HG03457 (cell line): ENCODE measurements at regions not wholly inside any gene's neighbourhood (a gene's known extent, or its start where the extent isn't known, plus 50 kb on each side); places are given as distances from the start of the nearest gene placed in this dataset.

Experiments used
- ATAC-seq: cut with Tn5 transposase; IDR thresholded peaks from one replicate; pipeline ENCODE4 v1.9.1; 2021; ENCODE audit warnings: moderate number of reproducible peaks; ENCODE audit not compliant: unreplicated experiment

DNA sequence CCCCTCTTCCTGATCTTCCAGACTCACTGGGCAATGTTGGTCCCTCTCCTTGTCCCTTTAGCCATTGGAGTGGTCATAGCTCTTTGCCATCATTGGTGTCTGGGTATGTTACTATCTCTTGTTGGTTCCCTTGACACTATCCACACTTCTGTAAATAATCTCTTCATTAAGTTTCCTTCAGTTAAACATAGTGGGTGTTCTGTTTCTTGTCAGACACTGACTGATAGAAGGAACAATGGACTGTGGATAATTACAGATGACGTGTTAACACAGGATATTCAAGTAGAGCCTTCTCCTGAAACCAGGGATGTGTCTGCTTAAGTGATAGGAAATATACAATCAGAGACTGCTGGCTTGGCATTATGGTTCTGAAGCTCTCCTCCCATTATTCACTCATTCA is 458.3 kb upstream of the USP24 start:
- ATAC-seq, result no peak

DNA sequence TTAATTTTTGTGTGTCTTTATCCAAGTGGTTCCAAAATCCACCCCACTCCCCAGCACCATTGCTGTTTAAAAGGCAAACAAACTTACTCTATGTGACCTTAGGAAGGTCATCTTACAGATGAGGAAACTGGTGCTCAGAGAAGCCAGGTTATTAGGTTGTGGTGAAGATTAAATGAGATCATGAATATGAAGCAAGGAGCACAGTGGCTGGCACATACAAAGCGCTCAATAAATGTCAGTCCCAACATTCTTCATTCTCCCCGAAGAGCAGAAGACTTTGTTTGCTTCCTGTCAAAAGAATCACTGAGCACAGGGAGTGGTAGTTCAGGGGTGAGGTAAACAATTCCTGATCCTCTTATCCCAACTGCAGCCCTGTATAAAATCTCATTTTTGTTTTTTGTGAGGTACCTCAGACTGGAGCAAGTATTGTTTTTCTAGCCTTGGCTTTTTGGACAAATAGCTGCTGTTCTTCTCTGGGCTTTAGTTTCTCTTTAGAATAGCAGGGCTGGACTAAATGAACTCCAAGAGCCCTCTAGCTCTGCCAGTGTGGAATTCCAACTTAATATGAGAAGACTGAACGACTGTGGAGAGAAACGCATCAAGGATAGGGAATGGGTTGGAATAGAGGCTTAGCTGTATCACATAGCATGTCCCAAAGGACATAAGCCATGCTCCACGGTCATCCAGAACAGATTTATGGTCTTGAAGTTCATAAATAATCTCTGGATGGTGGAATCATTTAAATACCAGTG is 455.3 kb upstream of the USP24 start:
- no peak for ATAC-seq

DNA sequence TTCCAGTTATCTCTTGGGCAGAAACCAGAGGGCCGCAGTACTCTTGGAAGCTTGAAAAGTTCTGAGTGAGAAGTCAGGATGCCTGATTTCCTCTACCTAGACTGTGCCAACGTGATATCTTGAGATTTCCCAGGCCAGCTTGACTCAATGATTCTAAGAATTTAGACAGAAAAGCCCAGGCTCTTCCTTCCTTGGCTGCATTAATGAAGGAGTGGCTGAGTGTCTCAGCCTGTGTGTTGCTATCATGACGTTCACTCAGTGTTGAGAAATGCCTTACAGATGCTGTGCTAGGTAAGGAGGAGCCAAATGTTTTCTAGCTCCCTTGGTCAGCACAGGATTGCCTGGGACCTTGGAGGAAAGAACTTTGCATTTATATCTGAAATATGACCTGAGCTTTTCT is 454.1 kb upstream of the USP24 start:
- no peak for ATAC-seq

DNA sequence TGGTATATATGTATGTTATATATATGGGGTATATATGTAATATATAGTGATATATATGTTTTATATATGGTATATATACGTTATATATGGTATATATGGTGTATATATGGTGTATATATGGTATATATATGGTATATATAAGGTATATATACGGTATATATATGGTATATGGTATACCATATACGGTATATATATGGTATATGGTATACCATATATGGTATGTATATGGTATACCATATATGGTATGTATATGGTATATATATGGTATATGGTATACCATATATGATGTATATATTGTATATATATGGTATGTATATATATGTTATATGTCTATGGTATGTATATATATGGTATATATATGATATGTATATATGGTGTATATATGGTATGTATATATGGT is 447.7 kb upstream of the USP24 start:
- no peak for ATAC-seq

DNA sequence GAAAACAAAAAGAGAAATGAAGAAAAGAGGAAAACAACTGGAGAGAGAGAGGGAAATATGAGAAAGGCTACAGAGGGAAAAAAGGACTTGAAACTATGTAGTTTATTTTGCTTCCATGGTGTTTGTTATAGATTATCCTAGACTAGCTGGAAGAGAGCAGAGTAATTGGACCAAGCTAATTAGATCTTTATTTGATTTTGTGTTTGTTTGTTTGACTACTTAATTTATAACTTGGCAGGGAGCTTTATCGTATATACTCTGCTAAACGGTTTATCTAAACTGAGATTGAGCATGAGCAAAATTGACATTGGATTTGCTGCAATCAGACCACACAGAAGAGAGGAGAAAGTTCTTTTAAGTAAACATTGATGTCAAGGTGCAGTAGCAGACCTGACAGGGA is 443.8 kb upstream of the USP24 start:
- no peak for ATAC-seq

DNA sequence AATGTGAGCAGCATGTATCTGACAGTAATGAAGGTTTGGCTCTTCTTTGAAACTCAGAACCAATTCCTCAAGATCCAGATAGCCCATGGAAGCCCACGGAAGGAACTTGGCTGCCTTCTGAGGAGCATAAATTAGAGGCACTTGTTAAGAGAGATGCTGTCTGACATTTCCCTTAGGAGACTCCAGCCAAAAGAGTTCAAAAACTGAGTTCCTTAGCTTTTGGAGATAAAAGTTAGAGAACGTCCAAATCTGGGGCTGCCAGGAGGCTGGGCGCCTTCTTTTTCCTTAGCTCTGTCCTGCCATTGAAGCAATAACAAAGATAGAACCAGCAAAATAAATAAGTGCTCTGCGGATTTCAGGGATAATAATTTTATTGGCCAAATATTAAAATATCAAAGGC is 439.6 kb upstream of the USP24 start:
- ATAC-seq, result no peak

DNA sequence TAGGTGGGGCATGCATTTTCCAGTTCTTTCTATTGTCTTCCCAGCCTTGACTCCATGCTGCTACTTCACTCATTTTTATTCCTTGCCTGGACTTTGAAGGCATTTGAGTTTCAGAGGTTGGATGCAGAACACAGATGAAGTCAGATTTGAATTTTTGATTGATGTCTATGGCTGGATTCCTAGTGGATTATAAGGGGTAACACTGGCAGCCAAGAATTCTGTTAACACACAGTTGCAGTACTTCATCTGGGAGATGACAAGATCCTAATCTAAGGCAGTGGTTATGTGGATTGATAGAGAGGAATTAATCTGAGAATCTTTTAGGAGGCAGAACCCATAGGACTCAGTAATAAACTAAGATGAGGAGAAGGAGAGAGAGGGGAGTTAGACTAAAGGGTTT is 439.0 kb upstream of the USP24 start:
- ATAC-seq, result no peak

DNA sequence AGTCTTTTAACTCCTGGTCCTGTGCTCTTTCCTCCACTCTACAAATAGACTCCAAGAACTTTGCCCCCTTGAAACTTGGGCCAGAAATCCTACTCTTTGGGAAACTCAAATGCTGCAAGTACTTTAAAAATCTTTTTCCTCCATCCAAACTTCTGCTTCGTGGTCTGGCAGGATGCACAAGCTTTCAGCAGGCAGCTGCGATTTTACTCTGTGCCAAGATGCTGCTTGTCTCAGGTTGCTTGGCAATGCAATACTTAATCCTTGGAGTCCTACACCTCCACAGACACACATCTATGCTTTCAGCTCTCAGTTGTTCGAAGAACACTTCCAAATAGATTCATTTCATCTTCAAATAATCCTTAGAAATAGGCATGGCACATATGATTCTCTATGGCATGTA is 435.3 kb upstream of the USP24 start:
- no peak for ATAC-seq

DNA sequence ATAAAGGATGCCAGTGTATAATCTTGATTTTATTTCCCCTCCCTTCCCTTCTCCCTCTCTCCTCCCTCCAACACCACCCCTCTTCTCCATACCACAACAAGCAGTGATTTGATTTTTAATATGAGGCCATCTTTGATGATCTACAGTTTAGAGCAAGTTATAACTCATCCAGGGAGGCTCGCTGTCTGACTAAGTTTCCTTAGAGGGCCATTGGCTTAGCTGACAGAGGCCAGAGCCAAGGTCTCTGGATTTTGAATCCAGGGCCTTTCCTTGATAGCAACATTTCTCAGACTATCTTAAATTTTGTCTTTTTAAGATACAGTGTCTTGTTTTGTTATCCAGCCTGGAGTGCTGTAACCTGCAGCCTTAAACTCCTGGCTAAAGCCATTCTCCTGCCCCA is 431.0 kb upstream of the USP24 start:
- ATAC-seq, result no peak

DNA sequence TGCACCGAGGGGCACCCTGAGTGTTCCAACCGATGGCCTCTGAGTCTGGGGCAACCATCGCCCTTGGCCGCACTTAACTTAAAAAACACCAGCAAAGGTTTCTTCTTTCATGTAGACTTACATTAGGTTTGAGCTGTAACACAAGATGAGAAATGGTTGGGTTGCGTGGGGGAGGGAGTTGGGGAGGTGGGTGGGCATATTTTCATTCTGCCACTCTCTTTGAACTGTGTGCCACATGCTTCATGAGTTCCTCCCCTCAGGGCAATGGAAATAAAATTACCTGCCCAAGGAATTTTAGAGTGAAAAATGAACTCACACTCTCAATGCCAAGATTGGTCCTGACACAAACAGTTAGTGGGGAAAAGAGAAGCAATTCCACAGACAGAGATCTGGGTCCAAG is 430.1 kb upstream of the USP24 start:
- ATAC-seq, result no peak

DNA sequence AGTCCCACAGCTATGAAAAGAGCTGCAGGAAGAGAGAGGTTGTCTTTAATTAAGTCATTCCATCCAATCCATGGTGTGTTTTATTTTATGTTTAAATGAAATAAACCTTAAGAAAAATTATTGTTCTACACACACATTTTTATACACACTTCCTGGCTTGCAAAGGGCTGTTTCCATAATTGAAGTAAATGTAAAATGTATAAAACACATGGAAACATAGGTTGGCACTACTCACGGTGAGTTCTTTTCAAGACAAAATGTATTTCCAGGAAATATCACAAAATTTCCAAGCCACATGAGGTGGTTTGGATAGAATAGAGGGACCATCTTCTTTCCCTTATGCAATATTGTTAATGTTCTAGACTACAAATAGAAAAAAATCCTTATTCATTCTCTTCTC is 426.8 kb upstream of the USP24 start:
- no peak for ATAC-seq

DNA sequence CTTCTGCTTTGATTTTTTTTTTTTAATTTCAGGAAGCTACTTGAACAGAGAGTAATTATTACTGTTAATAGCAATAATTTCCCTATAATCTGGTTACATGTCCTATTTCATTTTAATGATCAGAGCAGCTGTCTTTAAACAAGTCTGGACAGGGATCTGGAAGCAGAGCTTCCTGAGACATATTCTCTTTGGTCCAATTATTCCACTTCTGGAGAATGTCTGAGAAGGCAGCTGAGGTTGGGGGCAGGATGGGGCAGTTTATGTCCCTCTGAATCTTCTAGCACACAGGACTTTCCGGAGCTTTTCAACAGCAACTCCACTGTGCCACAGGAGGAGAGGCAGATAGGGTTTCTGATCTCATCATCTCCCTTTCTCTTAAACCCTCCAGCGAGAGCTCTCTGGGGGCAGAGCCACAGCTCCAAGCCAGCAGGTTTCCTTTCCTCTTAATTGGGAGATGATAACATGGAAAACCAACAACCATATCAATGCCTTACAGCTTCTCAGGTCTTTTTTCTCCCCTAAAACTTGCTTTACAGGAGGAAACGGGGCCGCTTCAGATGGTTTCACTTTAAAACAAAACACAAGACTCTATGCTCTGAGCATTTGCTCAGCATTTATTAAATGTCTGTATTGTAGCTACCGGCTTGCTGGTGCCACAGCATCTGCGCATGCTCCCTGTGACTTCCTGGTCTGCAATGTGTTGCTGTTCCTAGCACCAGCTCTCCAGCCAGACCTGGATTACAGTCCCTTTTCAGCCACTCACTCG is 425.7 kb upstream of the USP24 start:
- no peak for ATAC-seq

DNA sequence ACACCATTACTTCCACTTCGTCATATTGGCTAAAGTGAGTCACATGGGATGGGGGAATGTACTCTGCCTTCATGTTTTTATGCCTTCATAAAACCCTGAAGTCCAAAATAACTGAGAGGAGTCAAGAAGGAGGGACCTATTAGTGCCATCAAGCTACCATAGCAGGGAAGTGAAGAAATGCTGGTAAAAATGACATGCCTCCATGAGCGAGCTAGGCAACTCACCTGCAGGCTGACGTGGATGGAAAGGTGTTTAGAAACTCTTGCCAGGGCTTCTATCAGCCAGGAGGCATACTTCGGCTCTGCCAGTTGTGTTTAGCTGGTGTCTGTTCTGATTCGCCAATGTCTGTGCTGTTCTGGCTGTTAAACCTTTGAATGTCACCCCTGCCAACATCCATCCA is 424.4 kb upstream of the USP24 start:
- no peak for ATAC-seq

DNA sequence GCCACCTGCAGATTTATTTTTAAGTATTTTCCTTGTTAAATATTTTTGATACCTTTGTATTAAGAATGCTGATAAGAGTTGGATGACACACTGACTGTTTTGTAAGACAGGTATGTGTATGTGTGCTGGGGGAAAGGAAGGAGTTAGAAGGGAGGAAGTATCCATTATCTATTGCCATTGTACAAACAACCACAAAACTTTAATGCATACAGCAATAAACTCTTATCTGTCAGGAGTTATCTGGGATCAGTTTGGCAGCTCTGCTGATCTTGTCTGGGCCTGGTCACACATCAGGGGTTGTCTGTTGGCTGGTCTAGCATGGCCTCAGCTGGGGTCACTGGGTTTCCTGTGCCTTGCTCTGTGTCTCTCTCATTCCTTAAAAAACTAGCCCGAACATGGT is 423.9 kb upstream of the USP24 start:
- no peak for ATAC-seq

DNA sequence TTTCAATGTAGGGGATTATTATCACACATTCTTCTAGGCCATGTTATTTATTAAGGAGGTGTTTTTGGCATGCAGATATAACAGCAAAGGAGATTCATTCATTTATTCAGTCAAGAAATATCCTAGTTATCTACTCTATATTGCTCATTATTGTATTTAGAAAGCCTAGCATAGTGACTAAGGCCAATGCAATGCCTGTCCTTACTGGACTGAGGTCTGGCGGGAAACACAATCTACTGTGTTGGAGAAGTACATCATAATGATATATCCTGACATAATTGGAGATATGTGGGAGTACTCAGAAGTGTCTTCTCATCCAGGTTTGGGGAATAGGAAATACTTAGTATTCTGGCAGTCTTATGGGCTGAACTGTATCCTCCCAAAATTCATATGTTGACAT is 421.5 kb upstream of the USP24 start:
- no peak for ATAC-seq

DNA sequence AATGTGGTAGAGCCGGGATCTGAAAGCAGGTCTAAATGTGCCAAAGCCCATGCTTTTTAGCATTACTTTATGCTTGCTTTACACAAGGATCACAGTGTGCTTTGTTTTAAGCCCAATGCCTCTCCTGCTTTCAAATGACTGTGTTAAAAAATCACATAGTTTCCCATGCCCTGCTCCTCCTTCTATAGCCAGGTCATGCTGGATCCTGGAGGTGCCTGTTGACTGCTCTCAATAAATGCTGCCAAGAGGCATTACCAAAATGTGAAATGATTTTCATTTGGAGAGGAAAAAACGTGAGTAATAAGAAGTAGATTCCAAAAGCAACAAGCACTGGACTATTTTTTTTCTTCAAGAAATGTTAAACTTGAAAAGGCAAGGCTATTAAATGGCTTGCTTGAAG is 420.7 kb upstream of the USP24 start:
- ATAC-seq, result no peak

DNA sequence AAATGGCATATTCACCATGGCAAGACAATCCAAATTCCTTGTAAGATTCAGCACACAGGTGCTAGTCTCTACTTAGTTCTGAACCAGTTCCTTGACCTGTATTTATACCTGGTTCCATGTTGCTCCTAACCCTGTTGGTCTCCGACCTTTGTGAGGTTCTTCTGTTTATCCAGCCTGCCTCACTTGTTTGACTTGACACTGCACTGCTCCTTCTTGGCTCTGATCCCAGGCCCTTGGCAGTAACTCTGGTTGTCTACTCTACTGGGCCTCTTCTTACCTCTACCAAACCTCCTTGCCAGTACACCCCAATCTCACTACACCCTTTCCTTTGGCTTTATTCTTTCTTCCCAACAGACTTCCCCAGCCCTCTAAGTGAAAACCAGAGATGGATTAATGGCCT is 419.4 kb upstream of the USP24 start:
- ATAC-seq, result no peak

DNA sequence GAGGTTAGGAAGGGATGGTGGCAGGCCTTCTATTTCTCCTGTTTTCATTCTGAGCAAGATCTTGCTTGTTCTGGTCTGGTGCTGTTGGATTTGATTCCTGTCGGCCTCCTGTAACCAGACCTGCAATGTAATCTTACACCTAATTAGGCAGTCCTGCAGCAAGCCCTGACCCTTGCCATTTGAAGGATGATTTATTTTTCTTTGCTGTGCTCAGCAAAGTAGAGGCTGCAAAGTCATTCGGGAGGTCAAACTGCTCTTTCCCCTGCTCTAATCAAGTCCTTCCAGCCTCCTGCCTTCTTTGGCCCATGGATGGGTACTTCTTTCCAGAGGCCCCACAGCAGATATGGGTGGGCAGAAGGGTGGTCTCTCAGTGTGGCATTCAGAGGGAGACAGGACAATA is 417.7 kb upstream of the USP24 start:
- no peak for ATAC-seq

DNA sequence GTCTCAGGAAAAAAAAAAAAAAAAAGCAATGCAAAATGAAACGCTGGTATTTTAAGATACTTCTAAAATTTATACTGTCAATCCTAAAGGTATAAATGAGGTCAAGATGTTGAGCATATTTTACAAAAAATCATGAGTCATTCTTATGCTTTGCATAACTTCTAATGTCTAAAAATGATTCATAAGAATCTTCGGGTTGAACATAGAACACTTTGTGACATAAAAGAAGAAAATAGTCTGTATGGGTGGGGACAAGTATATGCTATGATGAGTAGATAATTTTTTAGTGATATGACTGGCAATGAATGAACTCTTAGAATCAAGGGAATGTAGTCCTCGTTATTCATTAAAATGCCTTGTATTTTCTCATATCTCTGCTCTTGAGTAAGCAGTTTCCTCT is 416.9 kb upstream of the USP24 start:
- ATAC-seq, result no peak

DNA sequence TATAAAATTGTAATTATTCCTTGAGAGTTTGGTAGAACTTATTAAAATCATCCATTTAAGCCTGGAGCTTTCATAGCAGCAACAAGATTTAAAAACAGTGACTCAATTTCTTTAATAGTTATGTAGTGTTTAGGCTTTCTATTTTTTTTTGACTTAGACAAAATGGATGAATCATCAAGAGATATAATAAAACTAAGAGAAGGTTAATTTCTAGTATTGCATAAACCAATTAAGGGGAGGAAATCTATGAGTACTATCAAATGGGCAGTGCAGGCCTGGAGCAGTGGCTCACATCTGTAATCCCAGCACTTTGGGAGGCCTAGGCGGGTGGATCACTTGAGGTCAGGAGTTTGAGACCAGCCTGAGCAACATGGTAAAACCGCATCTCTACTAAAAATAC is 416.3 kb upstream of the USP24 start:
- no peak for ATAC-seq

DNA sequence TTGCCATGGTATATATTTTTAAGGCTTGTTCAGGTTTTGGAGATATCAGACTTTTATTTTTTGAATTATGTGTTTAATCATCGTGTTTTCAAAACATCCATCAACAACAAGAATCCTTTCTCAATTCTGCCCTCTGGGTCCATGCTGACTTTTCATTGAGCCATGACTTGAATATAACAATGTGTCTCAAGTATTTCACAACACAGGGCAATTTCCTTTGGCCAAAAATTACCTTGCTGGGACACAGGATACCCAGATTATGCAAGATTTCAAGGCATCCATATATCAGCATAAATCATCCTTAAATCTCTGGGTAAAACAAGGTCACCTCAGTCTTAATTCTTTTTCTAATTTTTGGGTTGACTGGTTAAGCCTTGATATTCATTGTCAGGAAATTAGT is 411.2 kb upstream of the USP24 start:
- no peak for ATAC-seq

DNA sequence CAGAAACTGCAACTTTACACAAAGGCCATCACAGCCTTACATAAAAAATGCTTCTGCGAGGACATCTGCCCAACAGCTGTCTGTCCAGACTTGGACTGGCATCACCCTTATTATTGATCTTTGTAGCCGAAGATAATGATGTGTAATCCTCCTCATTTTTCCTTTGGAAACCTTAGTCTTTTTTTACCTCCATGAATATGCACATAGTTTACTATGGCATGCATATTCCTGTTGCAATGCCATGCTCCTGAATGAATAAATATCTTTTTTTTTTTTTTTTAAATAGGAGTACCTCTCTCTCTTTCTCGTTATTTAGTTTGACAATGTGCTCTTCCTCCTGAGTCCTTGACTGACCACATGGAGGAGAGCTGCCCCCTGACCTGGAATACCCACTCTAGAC is 409.6 kb upstream of the USP24 start:
- no peak for ATAC-seq

DNA sequence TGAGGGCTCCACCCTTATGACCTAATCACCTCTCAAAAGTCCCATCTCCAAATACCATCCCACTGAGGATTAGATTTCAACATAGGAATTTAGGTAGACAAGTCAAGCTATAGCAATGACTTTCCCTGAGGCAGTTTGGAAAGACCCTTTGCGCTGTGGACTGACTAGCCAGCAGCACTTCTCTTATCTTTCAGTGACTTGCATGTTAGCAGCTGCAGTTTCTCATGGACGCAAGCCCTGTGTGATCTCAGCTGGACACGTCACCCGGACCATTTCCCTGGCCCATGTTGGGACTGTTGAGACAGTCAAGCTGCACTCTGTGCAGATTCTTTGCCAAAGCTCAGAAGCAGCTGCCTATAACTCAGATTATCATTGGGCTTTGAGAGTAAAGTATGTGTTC is 408.1 kb upstream of the USP24 start:
- no peak for ATAC-seq
